HG02840 (cell line): ENCODE measurements at regions not wholly inside any gene's neighbourhood (a gene's known extent, or its start where the extent isn't known, plus 50 kb on each side); places are given as distances from the start of the nearest gene placed in this dataset.
"Not testable (repeated sequence)": the region's sequence is repeated elsewhere in the genome, so short reads cannot be mapped to it uniquely, and the experiment has no call there.

Experiments
- ATAC-seq: cut with Tn5 transposase; IDR thresholded peaks from one replicate; pipeline ENCODE4 v1.9.1; 2021; ENCODE audit warnings: mild to moderate bottlenecking, moderate library complexity, moderate number of reproducible peaks; ENCODE audit not compliant: unreplicated experiment, low FRiP score

DNA sequence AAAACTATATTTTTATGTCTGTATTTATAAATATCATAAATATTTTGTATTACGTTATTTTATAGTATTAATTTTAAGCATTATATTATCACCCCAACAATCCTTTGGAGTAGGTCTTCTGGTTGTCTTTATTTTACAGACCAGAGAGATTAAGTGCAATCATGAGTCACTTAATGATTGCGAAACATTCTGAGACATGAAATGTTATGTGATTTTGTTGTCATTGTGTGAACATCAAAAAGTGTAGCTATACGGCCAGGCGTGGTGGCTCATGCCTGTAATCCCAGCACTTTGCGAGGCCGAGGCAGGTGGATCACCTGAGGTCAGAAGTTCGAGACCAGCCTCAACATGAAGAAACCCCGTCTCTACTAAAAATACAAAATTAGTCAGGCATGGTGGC lies 178.8 kb upstream of the NR2F2 start:
- ATAC-seq = not testable (repeated sequence)

DNA sequence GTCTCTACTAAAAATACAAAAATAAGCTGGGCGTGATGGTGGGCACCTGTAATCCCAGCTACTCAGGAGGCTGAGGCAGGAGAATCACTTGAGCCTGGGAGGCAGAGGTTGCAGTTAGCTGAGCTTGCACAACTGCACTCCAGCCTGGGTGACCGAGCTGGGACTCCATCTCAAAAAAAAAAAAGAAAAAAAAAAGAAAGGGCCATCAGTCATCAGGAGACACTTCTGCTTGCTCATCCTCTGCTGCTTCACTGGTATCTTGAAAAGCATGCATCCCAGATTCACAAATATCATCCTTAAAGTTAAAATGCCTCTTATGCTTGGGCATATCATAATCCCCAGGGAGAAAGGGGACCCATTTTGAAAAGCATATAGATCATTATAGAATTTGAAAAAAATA lies 176.6 kb upstream of the NR2F2 start:
- no peak for ATAC-seq

DNA sequence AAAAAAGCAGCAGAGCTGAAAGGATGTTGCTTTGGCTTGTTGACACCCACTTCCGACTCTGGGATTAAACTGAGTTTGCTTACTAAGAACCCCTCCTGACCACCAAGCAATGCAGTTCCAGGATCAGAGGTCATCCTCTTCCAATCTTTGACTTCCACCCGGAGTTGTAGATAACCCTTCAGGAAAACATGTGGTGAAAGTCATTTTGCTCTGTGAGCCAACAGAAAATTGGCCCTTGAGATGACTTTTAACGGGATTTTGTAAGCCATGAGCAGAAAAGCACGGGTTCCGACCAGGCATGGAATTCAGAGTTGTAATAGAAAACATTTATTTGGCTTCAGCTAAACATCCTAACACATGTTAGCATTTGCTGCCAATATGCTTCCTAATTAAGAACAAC lies 171.6 kb upstream of the NR2F2 start:
- no peak for ATAC-seq

DNA sequence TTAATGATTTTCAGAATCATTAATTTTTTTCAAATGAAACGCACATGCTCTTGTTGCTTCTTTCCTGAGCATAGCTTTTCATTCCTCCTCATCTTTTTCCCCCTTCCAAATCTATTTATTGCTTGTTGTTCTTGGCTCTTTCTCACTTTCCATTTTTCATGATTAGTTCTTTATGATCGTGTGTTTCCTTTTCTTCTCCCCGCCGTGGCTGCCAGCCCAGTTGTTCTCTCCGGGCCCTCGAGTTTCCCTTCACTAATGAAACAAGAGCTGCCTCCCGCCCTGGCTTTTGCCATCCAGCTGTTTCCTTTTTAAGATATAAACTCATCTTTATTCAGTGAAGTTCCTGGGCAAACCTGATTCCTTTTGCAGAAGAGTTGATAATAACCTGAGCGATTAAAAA lies 170.2 kb upstream of the NR2F2 start:
- ATAC-seq = no peak

DNA sequence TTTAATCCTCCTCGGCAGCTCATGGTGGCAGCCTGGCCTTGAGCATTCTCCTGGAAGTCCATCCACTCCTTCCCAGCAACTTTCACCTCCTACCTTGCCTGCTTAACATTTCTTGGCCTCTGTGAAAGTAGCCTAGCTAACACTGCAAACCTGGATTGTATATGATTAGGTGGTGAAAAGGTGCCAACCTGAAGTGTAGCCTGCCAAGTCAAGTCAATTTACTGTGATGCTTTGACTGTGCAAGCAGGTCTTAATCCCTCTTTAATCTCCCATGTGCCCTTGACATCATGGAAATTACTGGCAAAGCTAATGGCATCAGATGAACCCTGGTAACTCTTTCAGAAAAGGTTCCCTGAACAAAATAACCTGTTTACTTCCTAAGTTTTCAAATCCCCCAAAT lies 169.7 kb upstream of the NR2F2 start:
- no peak for ATAC-seq

DNA sequence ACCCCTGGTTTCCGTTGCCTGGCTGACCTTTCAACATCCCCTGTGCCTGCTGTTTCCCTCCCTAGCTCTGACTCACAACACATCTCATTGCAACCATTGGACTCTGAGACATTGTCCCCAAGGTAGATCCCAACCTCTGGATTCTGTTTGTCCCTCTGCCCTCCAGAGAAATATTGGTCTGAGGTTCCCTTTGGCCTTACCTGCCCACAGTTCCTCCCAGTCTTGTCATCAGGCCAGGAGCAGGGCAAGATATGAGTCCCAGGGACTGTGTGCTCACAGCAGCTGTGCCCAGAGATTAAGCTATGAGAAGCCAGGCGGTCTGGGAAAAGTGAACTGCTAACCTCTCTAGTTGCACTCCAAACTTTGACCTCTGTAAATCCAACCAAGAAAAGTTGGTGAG lies 168.2 kb upstream of the NR2F2 start:
- no peak for ATAC-seq

DNA sequence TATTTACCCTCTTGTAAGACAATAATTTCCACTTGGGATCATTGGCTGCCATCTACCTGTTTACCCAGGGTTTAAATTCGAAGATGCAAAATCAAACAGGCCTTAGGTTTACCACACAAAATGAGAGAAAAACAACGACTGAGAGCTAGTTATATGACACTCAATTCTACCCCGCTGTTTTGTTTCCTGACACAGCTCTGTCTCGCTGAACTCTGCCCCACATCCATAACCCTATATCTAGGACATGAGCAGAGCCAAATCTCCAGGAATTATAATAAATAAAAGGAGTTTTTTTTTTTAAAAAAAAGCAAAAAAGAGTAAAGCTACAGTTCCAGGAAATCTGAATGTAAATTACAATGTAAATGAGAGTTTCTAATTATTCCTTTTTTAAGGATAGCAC lies 165.4 kb upstream of the NR2F2 start:
- ATAC-seq = no peak

DNA sequence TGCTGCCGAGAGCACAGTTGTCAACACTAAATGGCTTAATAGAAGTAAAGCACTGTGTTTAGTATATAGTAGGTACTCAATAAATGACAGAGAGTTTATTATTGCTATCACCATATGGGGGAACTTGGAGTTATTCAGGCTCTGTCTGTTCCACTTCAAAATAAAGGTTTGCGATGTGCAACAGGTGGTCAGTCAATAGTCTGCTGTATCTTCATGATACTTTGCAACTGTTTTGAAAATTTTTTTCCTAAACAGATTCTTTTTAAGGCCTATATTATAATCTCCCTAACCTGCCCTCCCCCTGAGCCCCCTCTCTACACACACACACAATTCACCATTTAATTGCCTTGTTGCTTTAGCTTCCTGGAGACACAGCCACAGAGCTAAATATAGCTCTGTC lies 164.7 kb upstream of the NR2F2 start:
- no peak for ATAC-seq

DNA sequence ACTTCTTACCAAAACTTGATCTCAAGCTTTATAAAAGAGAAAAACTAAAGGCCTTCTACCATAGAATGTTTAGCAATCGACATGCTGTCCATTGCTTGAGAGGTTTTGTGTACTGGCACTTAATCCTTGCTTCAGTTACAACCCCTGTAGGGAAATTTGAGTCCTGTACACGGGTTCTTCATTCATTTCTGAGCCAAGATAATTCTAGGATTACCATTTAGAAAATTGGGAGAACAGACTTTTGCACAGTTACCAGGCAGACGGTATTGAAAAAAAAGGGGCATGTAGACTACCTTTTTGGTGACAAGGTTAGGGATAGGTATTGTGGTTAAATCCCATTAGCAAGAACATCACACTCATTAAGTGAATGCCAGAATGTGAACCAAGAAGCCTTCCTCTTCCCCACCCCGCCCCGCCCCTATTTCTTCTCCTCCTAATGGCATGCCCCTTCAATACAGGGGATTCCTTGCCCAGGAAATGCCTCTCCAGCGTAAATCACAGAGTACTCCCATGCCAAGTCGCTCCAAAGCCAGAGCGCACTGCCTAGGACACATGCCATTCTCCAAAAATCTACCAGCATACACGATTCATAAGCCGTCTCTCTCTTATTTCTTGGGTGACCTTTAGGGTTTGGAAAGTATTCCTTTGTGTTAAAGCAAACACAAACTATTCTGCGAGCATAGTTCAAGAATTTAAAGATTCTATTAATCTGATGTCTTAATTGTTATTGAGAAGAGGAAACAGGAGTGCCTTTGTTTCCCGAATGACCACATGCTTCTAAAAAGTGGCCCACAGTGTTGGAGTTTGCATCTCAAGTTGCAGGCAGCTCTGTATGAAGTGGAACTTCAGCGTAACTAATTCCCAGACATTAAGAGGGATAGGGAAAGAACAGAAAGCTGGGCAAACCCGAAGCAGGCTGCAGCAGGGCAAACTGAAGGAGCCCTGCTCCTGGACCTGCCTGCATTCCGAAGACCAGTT lies 164.0 kb upstream of the NR2F2 start:
- no peak for ATAC-seq

DNA sequence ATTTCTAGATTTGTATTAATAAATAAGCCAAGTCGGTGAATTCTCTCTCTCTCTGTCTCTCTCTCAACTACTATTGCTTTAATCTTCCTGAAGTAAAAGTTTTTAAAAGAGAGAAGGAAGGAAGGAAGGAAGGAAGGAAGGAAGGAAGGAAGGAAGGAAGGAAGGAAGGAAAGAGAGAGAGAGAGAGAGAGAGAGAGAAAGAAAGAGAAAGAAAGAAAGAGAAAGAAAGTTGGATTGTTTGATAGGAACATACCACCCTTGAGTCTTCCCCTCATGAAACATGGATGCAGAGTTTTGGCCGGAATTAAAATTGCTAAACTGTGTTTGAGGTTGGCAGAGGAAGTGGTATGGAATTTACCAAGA lies 159.9 kb upstream of the NR2F2 start:
- ATAC-seq = not testable (repeated sequence)

DNA sequence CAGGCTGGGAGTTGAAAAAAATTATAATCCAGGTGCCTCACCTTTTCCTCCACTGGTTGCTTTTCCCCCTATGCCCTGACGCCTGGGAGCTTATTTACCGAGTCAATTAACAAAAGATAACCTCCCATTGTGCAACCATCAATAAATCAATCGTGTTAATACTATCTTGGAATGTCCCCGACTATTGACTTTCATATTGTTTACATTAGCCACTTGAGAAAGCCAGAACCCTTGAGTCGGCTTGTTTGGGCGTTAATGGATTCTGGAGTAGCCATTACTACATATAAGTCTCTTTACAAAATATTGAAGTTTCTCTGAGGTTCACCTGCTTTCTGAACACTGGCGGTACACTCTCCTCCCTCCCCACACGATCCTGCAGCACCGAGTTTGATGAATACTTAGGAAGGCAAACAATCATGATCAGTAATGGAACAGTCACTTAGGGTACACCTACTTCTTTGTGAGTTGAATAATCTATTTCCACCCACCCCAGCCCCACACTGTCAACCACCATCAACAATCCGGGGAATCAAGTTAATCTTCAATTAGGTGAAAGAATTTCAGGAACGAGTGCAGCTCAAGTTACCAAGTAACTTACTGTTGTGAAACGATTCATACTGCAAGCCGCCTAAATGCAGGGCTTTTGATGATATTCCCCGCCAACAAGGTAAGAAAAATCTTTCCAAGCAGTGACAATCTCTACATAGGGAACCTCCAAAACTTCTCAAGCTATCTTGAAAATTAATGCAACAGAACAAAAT lies 159.3 kb upstream of the NR2F2 start:
- no peak for ATAC-seq

DNA sequence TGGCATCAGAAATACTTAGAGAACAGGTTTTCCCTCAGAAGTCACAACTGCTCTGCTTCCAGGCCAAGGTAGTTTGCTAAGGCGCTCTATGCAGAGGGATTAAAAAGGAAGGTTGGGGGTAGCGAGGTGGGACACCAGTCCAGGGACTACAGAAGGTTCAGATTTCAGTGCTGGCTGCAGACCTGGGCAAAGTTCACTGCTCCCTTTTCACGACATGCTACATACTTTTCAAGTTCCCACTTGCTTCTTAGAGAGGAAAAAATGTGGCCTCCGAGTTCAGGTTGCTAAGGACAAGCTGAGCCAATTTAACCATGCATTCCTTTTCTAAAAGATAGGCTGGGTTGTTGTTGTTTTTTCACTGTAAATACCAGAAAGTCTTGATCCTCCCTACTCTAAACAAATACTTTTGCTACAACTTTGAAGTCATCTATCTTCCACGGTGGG lies 158.6 kb upstream of the NR2F2 start:
- no peak for ATAC-seq

DNA sequence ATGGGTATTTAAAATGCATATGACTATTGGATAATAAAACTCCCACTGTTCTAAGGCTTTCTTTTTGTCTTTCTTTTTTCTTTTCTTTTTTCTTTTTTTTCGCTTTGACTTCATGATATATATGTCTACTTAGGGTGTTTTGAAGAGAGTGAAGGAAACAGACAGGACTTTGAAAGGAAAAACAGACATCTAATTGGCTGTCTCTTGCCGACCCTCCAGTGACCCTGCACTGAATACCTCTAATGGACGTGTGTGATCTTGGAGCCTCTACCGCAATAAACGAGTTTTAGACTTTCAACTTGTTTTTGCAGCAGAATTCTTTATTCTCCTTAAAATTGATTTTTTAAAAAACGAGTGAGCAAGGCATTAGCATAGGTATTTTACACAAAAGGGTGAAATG lies 158.1 kb upstream of the NR2F2 start:
- no peak for ATAC-seq

DNA sequence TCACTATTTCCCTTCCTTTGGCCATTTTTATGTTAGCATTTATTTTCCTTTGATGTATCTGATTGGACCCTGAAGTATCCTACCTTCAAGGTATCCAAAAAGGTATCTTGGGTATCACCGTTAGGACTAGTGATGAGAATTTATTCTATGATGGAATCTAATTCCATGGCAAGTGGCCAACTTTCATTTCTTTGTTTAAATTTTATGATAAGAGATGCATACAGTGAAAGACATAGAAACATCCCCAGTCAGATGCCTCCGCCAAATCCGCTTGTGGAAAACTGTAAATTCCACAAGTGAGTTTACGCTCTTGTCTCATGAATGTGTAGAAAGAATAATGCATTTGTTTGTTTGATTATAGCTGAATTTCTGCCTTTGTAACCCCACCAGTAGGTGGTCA lies 153.7 kb upstream of the NR2F2 start:
- ATAC-seq = no peak

DNA sequence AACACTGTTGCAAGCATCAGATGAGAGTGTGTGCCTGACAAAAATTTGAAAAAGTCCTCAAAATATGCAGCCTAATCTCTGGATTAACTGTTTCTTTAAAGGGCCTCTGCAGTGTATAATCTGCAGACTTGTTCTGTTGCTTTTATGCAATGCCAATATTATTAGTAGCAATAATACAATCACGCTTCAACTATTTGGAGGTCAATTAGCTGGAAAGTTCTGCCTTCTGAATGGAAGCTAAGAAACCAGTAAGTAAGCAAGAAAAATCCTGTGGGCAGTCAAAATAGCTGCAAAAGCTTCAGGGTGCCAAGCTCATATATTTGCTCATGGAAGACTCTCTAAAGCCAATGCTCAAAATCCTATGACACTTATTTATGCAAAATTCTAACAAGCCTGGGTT lies 153.2 kb upstream of the NR2F2 start:
- no peak for ATAC-seq

DNA sequence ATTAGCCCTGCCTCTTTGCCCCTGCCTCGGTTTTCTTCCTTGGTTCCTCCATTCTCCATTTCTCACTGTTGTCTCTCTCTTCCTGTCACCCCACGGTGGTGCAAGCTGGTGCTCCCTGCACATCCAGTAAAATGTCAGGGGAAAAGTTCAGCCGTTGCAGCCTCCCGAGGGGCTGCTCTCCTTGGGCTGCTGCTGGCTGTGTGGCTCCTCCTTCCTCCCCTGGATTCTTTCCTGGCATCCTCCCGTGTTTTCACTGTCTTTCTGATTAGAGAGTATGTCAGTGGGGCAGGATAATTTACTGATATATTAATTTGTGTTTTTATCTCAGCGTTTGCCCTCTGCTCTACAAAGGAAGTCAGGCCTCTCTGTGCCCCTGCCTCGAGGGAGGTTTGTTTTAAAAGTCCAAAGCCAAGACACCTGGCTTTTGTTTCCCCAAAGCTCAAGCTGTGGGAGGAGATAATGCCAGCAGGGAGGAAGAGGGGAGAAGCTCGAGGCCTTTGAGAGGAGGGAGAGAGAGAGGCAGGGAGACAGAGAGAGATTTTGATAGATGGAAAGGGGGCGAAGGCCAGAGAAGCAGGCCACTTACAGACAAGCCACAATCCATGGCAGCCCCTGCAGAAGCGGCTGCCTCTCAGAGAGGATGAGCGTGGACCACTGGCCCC lies 150.3 kb upstream of the NR2F2 start:
- ATAC-seq = no peak

DNA sequence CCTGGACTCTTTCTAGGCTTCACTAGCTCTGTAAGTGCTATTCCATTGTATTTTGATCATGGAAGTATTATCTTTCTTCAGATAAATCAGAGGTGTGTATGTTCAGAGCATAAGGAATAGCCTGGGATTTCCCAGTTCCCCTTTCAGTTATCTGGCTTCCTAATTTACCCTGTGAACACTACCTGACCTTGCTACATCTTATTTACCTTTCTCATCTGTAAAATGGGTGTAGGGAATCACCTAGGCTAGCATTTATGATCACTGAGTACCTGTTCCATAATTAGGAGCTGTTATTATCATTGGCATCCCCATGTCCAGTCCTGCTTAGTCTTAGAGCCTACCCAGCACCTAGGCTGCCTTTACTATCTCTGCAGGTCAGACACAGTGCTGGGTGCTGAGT lies 149.3 kb upstream of the NR2F2 start:
- no peak for ATAC-seq

DNA sequence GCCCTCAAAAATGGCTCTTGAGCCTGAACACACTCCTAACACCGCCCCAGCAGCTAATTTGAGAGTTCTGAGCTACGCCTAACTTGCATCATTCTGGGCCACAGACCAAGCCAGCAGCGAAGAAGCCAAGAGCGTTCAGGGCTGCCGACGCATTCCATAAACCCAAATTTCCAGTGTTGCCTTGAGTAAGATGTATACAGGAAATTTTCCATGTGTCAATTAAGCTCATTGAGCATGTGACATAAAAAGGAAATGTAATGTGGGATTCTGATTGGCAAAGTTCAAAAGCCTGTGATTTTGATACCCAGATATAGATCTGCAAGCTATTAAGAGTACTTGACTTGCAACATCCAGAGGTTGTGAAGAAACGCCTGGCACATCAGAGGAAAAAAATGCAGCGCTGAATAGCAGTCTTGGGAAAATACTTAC lies 148.6 kb upstream of the NR2F2 start:
- ATAC-seq = no peak

DNA sequence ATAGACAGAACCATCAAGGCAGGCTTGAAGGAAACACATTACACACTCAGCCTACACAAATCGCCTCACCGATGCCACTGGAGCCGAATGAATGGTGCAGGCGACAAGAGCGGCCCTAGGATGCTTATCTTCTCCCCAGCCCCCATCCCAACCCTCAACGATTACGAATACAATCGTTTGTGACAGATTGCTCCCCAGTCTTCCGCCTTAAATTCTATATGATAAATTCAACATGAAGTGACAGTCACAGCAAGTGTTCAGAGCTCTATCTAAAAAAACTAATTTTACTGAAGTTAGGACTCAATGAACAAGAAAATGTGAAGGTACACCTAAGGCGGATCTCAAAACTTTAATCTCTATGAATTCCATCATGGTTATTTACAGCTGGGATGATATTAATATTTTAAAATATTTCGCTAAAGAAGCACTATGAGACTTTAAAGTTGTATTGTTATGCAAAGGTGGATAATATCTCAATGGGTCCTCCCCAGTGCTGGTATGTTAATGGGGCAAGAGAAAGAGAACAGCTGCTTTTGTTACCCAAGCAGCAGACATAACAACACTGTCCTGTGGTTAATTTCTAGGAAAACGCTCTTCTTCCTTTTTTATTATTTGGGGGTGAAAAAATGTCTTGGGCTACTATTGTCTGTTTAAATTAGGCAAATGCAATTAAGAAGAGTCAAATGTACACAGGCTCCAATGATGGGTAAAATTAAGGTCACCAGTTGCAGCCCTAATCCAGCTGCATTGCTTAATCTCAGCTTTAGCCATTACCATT lies 147.6 kb upstream of the NR2F2 start:
- ATAC-seq = no peak

DNA sequence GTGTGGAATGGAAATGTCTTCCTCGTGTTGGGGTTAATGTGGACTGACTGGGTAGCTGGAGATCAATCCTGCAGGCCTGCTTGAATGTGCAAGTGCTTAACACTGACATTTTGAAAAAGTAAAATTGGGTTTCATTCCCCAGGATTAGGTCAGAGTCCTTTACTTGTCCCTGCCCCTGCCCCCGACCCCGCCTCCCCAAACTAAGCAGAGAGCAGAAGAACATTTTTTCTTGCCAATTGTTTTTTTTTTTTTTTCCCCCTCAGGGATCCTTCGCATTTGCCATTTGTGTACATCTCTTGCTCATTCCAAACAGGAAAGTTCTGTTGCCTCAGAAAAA lies 147.0 kb upstream of the NR2F2 start:
- no peak for ATAC-seq

DNA sequence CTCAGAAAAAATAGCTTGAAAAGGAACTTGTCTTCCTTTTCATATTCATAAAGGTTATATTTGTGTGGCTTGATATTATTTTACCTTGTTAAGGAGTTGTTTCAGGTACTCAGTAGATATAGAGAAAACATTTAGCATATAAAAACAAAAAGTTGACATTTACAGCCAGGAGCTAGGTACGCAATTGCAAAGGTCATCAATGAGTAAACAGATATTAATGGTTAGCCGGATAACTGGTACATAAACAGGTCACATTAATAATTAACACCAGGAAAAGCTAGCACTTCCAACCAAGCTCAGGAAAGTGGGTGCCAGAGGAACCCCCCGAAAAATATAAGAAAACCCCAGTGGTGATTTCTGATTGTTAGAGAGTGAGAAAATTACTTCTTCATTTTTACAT lies 146.6 kb upstream of the NR2F2 start:
- ATAC-seq = no peak
